GM12801 (cell line): ENCODE measurements at regions not wholly inside any gene's neighbourhood (a gene's known extent, or its start where the extent isn't known, plus 50 kb on each side); places are given as distances from the start of the nearest gene placed in this dataset.

Experiments used
- TF ChIP-seq, protein P1 (sequence below): IDR thresholded peaks from one replicate; pipeline ENCODE4 v1.5.1; 2011; ENCODE audit warnings: control low read depth; ENCODE audit not compliant: insufficient read length; ENCODE audit errors: extremely low read depth

DNA sequence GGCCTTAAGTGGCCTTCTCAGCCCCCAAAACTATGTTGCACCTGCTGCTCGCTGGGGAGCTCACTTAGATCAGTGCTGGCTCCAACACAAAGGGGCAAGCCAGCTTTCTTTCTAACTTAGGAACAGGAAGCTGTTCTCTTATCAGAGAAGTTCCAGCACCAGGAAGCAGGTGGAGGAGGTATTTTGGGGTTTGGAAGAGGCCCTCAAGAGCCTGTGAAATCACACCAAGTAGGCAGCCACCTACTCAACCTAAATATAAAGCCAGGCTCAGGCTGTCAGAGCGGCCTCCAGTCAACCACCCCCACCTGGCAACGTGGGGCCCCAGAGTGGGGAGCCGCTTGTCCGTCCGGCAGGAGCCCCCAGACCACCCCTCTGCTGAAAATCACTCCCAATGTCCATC, 152.8 kb downstream of the OLFM1 start:
- TF ChIP-seq, protein P1, sequence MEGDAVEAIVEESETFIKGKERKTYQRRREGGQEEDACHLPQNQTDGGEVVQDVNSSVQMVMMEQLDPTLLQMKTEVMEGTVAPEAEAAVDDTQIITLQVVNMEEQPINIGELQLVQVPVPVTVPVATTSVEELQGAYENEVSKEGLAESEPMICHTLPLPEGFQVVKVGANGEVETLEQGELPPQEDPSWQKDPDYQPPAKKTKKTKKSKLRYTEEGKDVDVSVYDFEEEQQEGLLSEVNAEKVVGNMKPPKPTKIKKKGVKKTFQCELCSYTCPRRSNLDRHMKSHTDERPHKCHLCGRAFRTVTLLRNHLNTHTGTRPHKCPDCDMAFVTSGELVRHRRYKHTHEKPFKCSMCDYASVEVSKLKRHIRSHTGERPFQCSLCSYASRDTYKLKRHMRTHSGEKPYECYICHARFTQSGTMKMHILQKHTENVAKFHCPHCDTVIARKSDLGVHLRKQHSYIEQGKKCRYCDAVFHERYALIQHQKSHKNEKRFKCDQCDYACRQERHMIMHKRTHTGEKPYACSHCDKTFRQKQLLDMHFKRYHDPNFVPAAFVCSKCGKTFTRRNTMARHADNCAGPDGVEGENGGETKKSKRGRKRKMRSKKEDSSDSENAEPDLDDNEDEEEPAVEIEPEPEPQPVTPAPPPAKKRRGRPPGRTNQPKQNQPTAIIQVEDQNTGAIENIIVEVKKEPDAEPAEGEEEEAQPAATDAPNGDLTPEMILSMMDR = no peak

DNA sequence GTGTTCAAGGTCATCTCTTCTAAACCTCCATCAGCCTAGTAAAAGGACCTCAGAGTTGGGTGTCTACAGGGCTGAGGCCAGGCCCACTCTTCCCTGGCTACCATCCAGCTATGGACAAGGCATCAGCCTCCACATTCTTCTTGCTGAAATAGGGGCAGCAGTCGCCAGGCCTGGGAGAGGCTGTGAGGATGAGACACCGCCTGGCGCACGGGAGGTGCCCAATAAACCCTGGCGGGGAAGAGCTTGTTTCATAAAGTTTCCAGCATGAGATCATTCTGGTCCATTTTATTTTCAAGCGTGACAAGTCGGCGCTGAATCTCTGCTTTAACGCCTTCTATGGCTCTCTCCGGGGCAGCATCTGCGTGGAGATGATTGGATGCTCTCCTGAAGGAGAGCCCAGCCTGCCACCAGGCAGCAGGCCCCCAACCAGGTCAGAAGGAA, 153.4 kb downstream of the OLFM1 start:
- TF ChIP-seq, protein P1 = no peak

DNA sequence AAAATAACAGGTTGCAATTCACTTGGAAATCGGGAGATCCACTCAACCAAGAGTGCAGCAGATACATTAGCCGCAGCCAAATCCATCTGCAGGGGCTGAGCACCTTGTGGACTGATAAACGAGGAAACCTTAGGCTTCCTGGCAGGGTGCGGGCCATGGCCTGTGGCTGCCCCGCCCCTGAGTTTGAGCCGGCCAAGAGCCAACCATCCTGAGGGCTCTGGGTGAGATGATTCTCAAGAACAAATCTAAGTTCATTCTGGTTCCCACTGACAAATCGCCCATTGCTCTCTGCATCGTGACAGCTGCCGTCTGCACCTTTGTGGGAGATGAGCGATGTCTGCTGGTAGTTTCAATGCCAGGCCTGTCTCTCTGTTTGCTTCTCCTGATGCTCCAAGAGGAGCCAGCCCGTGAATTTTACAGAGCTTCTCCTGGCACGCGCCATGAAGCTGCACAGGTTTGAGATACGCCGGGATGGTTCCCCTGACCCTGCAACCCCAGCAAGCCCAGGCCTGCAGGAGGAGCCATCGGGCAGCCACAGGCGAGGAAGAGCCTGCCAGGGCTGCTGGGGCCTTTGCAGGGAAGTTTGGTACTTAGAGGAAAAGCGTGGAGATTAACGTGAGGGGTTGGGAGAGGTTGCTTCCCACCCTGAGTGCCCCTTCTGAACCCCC, 154.0 kb downstream of the OLFM1 start:
- TF ChIP-seq, protein P1 = no peak

DNA sequence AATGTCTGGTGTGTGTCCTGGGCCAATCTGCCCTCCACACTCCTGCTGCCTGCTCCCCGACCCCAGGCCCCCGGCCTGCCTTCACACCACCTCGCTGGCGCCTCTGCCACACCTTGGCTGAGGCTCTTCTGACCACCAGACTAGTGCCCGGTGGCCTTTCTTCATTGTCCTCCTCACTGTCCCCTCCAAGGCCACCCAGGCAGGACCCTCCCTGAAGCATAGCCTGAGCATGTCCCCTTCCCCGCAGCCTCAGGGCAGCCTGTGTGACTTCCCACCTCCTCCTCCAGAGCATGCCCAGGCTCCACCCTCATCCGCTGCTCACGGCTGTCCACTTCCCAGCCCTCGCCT, 154.6 kb downstream of the OLFM1 start:
- TF ChIP-seq, protein P1 = no peak

DNA sequence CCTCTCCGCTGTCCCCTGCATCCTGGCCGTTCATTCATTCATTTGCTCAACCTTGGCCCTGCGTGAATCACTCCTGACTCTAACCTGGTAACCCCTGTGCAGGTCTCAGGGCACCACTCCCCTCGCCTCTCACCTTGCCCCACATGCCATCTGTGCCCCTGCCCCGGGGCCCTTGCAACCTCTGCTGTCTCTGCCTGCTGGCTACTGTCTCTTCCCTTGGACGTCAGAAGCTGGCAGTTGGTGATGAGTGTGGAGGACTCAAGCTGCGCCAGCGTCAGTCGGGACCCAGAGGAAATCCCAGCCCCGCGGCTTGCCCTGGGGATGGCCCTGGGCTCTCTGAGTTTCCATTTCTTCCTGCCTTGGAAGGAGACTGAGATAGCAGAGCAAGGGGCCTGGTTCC, 154.9 kb downstream of the OLFM1 start:
- TF ChIP-seq, protein P1 = no peak

DNA sequence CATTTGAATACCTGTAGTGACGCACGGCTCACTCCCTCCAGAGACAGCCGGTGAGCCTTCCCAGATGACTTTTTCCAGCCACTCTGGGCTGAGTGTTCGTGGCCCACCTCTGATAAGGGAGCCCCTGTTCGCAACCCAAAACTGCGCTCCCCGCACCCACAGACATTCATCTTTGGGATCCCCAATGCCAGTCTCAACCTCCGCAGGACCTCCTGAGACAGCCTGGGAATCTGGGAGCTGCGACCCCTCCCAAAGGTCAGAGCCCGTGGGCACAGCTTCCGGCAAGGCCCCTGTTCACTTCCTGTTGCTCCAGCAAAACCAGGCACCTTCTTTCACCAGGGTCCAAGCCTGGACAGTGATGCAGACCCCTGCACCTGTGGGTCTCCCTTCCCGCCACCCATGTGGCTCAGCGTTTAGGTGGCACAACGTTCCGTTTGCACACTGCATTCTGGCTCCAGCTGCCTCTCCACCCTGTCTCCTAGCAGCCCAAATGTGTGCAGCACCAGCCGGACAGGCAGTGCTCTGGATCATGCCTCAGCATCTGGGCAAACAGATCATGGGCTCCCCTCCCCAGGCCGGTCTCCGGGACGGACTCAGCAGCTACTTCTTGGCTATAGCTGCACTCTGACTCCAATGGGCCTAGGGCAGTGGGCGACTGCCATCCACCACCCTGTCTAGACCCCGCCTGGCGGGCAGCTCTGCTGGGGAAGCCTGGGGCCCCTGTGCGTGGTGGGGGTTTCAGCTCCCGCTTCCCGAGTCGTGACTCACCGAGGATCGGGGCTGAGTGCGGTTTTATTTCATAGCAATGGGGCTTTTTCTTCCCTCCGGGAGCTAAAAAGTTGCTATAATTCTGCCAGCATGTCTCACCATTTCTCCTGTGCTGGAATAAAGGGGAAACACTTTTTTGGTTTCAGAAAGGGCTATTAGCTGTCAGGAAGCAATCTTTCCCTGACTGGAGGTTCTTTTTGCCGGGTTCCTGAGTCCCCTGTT, 156.0 kb downstream of the OLFM1 start:
- TF ChIP-seq, protein P1 = no peak
